HG03280 (cell line): ENCODE measurements at regions not wholly inside any gene's neighbourhood (a gene's known extent, or its start where the extent isn't known, plus 50 kb on each side); places are given as distances from the start of the nearest gene placed in this dataset.

Source experiments
- ATAC-seq: cut with Tn5 transposase; IDR thresholded peaks from one replicate; pipeline ENCODE4 v1.9.1; 2021; ENCODE audit warnings: mild to moderate bottlenecking, moderate library complexity; ENCODE audit not compliant: unreplicated experiment

GRCh38 chr1:214923278-214923915 lies 159.1 kb upstream of the KCNK2 start:
- ATAC-seq: no peak

GRCh38 chr1:214927796-214928195 lies 154.7 kb upstream of the KCNK2 start:
- ATAC-seq: no peak

- no peak for ATAC-seq
Observed at GRCh38 chr1:214928574-214928973, 154.0 kb upstream of the KCNK2 start.

- ATAC-seq: no peak
Observed at GRCh38 chr1:214933375-214933774, 149.2 kb upstream of the KCNK2 start.

GRCh38 chr1:214934045-214934444 lies 148.5 kb upstream of the KCNK2 start:
- ATAC-seq: no peak

- ATAC-seq: no peak
Observed at GRCh38 chr1:214935258-214935657, 147.3 kb upstream of the KCNK2 start.

GRCh38 chr1:214939180-214939579 lies 143.4 kb upstream of the KCNK2 start:
- no peak for ATAC-seq

GRCh38 chr1:214941061-214941460 lies 141.5 kb upstream of the KCNK2 start:
- ATAC-seq: no peak

GRCh38 chr1:214943054-214943453 lies 139.5 kb upstream of the KCNK2 start:
- no peak for ATAC-seq

GRCh38 chr1:214946615-214947014 lies 135.9 kb upstream of the KCNK2 start:
- no peak for ATAC-seq

GRCh38 chr1:214952648-214953047 lies 129.9 kb upstream of the KCNK2 start:
- no peak for ATAC-seq

GRCh38 chr1:214953901-214954616 lies 128.5 kb upstream of the KCNK2 start:
- ATAC-seq: no peak

GRCh38 chr1:214954617-214954949 lies 128.0 kb upstream of the KCNK2 start:
- no peak for ATAC-seq

GRCh38 chr1:214957330-214958137 lies 125.0 kb upstream of the KCNK2 start:
- no peak for ATAC-seq

GRCh38 chr1:214958486-214958885 lies 124.1 kb upstream of the KCNK2 start:
- no peak for ATAC-seq

GRCh38 chr1:214966346-214966745 lies 116.2 kb upstream of the KCNK2 start:
- no peak for ATAC-seq

GRCh38 chr1:214967865-214968575 lies 114.5 kb upstream of the KCNK2 start:
- no peak for ATAC-seq

GRCh38 chr1:214970016-214970415 lies 112.5 kb upstream of the KCNK2 start:
- ATAC-seq: no peak

- ATAC-seq: no peak
Observed at GRCh38 chr1:214971071-214971470, 111.5 kb upstream of the KCNK2 start.

- no peak for ATAC-seq
Observed at GRCh38 chr1:214974002-214974401, 108.5 kb upstream of the KCNK2 start.

GRCh38 chr1:214976665-214977064 lies 105.9 kb upstream of the KCNK2 start:
- ATAC-seq: no peak
